ENCODE measurements at regions not wholly inside any gene's neighbourhood (a gene's known extent, or its start where the extent isn't known, plus 50 kb on each side); places are given as distances from the start of the nearest gene placed in this dataset.

- no peak for DNase-seq
- 84 to 91% (median 85%) methylated on average over 4 of the region's 4 CpGs for WGBS, 3 donors
- Histone ChIP-seq H3K4me1 (ENCODE audit: insufficient read depth) (no peaks in the 10 kb centered on the region), H3K4me3 (no peak overlapping the region), H3K9me3 (no peaks in the 10 kb centered on the region), H3K27ac (no peak overlapping the region), H3K27me3 (no peaks in the 10 kb centered on the region), H3K36me3 (no peaks in the 10 kb centered on the region)
- TF ChIP-seq CTCF (IDR thresholded peaks at IDR 0.05) (no peak), POLR2A (IDR thresholded peaks at IDR 0.05) (no peak), EP300 (IDR thresholded peaks at IDR 0.05) (no peak)
- intact Hi-C loops (cut with DNase I), result no loop called here
Observed at GRCh38 chr16:60304066-60304465, 1570.0 kb upstream of the GOT2 start.

GRCh38 chr16:60302676-60303075 is 1568.6 kb upstream of the GOT2 start:
- Histone ChIP-seq H3K27me3 (no peaks in the 10 kb centered on the region), H3K4me1 (ENCODE audit: insufficient read depth) (no peaks in the 10 kb centered on the region), H3K9me3 (no peaks in the 10 kb centered on the region), H3K27ac (no peak overlapping the region), H3K36me3 (no peaks in the 10 kb centered on the region), H3K4me3 (no peak overlapping the region)
- no peak for TF ChIP-seq POLR2A (IDR thresholded peaks at IDR 0.05)
- TF ChIP-seq EP300 (IDR thresholded peaks at IDR 0.05), result no peak
- no peak for TF ChIP-seq CTCF (IDR thresholded peaks at IDR 0.05)
- 32 to 42% (median 34%) methylated on average over 2 of the region's 2 CpGs for WGBS, 3 donors
- intact Hi-C loops (cut with DNase I), result no loop called here
- no peak for DNase-seq

- H3K4me1 ChIP-seq (ENCODE audit: insufficient read depth), result no peaks in the 10 kb centered on the region
- H3K36me3 ChIP-seq, result no peaks in the 10 kb centered on the region
- no peaks in the 10 kb centered on the region for H3K9me3 ChIP-seq
- DNase-seq, result no peak
- H3K4me3 ChIP-seq, result no peak overlapping the region
- no peaks in the 10 kb centered on the region for H3K27me3 ChIP-seq
- 17 to 38% (median 20%) methylated on average over 2 of the region's 2 CpGs for WGBS, 3 donors
- no peak overlapping the region for H3K27ac ChIP-seq
- no peak for TF ChIP-seq POLR2A (IDR thresholded peaks at IDR 0.05)
- intact Hi-C loops (cut with DNase I), result no loop called here
Observed at GRCh38 chr16:60302261-60302660, 1568.1 kb upstream of the GOT2 start.

- Histone ChIP-seq H3K4me1 (ENCODE audit: insufficient read depth) (no peaks in the 10 kb centered on the region), H3K27me3 (no peaks in the 10 kb centered on the region), H3K4me3 (no peak overlapping the region), H3K36me3 (no peaks in the 10 kb centered on the region), H3K27ac (no peak overlapping the region), H3K9me3 (no peaks in the 10 kb centered on the region)
- intact Hi-C loops (cut with DNase I), result no loop called here
- DNase-seq, result no peak
- no peak for TF ChIP-seq POLR2A (IDR thresholded peaks at IDR 0.05)
- 46 to 60% (median 50%) methylated on average over 3 of the region's 3 CpGs for WGBS, 3 donors
Observed at GRCh38 chr16:60299241-60299776, 1565.2 kb upstream of the GOT2 start.

GRCh38 chr16:60295451-60295850 is 1561.3 kb upstream of the GOT2 start:
- WGBS, 3 donors, result 67 to 73% (median 70%) methylated on average over 3 of the region's 3 CpGs
- H3K4me1 ChIP-seq (ENCODE audit: insufficient read depth), result no peaks in the 10 kb centered on the region
- intact Hi-C loops (cut with DNase I), result no loop called here

More at GRCh38 chr16:60295451-60295850, 1561.3 kb upstream of the GOT2 start:
- Histone ChIP-seq H3K4me3 (no peak overlapping the region), H3K27me3 (no peaks in the 10 kb centered on the region), H3K9me3 (no peaks in the 10 kb centered on the region), H3K27ac (no peak overlapping the region), H3K36me3 (no peaks in the 10 kb centered on the region)
- no peak for DNase-seq
- TF ChIP-seq CTCF (IDR thresholded peaks at IDR 0.05) (no peak), EP300 (IDR thresholded peaks at IDR 0.05) (no peak), POLR2A (IDR thresholded peaks at IDR 0.05) (no peak)

Data from ovary (tissue), 7 donors.